ENCODE measurements at regions not wholly inside any gene's neighbourhood (a gene's known extent, or its start where the extent isn't known, plus 50 kb on each side); places are given as distances from the start of the nearest gene placed in this dataset.
A peak's percentile ranks its signal among the peaks of the same experiment; 100 is the strongest.
"Not testable (repeated sequence)": the region's sequence is repeated elsewhere in the genome, so short reads cannot be mapped to it uniquely, and the experiment has no call there.

DNA sequence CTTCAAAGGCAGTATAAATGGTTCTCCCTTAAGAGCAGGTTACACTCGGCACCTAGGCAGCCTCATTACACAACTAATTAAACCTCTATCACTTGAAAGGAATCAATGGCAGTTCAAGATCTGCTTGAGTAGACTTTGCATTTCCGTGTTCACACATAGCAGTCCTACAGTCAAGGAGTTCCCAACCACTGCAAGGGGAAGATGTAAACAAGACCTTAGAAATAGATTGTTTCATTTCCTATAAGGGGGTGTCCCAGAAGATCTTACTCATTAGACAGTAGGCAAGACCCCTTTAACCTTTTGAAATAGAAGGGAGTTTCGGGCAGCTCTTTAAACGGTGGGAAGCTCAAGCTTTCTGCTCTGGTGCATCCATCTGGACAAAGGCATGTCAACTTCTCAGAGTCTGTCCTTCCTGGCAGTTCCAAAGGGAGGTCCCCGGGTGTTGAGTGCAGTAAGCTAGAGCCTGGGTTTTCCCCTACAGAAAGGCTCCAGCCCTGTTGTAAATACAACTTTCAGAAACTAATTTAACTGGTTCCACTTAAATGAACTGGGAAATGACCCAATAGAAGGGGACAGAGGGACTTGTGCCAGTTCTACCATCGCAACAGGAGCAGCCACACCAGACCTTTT is 150.8 kb downstream of the RBMX2 start:
- DNase-seq (ENCODE audit: low read depth), result no peak

DNA sequence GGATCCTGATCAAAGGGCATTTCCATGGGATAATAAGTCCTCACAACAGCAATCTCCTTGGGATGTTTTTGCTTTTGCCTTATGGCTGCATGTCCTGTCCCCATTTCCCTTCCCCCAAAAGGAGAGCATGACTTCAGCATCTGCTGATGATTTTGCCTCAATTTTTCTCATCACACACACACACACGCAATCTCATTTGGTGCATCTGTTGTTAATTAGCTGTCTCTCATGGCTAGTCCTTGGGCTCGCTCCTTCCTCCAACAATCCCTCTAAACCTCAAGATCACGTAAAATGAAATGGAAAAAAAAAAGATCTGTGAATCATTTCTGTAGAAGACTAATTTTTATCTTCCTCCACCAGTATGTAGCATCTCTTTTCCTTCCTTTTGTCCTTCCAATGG is 153.6 kb downstream of the RBMX2 start:
- DNase-seq (ENCODE audit: low read depth), result peak; percentile 63

DNA sequence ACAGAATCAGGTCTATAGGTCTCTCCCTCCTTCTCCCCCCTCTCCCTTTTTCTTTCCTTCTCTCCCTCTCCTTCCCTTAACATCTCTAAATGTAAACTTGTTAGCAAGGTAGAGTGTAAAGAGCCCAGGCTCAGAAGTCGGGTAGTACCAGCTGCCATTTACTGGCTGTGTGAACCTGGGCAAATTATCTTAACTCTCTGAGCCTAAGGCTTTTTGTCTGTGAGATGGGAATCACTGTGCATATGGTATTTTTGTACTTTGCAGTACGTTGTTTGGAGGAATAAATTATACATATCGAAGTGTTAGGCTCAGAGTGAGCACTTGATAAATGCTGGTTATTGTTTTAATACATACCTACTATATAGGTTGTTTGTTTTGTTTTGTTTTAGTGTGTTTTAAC is 154.0 kb downstream of the RBMX2 start:
- no peak for DNase-seq (ENCODE audit: low read depth)

DNA sequence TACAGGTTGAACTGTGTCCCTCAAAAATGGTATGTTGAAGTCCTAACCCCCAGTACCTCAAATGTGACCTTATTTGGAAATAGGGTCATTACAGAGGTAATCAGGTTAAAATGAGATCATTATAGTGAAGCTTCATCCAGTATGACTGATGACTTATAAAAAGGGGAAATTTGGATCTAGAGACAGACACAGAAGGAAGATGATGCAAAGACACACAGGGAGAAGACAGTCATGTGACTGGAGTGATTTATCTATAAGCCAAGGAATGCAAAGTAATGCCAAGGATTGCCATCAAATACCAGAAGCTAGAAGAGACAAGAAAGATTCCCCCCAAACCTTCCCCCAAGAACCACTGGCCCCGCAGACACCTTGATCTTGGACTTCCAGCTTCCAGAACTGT is 155.2 kb downstream of the RBMX2 start:
- no peak for DNase-seq (ENCODE audit: low read depth)

DNA sequence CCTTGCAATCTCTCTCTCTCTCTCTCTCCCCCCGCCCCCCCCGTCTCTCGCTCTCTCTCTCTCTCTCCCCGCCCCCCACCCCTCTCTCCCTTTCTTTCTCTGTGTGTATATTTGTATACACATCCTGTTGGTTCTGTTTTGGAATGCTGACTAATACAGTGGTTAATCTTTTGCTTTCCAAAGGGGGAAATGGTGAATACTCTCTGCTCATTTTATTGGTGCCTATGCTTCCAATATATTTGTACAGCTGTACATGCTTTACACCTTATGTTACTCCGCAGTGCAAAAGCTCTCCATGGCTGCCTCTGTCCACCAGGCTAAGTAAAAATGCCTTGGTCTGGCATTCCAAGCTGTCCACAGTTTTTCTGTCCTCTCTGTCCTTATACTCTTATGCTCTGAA is 158.8 kb downstream of the RBMX2 start:
- no peak for DNase-seq (ENCODE audit: low read depth)

DNA sequence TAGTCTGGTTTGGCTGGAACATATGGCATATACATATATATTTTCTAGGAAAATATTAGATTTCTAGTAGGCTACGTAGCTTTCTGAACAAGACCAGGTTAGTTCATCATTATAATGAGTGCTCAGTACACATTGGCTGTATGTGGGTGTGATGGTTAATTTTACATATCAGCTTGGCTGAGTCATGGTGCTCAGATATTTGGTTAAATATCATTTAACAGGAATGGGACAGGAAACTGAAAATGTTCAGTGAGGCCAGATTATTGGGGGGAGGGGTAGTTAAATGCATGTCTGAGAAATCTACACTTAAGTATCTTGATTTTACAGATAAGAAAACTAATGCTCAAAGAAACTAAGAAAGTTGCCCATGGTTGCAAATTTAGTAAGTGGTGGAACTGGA is 160.1 kb downstream of the RBMX2 start:
- DNase-seq (ENCODE audit: low read depth), result no peak

DNA sequence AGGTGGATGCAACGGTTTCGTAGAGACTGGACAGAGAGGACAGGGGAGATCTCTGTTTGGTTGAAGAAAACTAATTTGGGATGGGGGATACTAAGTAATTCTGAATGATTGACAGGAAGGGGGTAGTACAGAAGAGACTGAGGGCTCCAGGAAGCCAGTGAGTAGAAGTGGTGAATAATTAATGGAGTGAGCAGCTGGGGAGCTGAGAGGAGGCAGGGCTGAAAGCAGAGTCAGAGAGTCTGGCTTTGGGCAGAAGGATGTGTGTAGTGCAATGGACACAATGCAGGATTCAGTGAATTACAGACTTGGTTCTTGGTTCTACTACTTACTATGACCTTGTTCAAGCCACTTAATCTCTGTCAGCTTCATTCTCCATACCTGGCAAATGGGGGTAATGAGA is 161.7 kb downstream of the RBMX2 start:
- no peak for DNase-seq (ENCODE audit: low read depth)

DNA sequence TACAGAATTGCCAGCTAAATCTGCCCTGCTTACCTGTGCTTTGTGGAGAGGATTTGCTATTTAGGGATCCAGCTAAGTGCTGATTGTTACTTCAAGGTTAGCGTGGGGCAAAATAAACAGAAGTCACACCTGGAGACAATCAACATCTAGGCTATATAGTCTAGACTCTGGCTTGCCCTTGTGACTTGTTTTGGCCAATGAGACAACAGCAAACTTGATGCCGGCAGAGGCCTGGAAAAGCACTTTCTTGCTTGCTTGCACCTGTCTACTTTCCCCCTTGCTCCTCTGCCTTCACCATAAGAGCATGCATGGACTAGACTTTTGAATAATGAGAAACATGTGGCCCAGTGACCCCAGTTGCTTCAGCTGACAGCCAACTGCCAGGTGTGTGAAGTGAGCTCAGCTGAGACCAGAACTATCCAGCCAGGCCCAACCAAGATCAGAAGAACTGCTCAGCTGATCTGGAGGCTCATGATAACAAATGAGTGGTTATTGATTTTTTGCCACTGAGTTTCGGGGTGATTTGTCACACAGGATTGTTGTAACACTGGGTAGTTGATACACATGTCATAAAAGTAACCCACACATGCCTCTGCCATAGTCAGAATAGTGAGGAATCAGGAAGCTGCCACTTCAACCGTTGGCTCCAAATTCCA is 164.4 kb downstream of the RBMX2 start:
- DNase-seq (ENCODE audit: low read depth), result no peak

DNA sequence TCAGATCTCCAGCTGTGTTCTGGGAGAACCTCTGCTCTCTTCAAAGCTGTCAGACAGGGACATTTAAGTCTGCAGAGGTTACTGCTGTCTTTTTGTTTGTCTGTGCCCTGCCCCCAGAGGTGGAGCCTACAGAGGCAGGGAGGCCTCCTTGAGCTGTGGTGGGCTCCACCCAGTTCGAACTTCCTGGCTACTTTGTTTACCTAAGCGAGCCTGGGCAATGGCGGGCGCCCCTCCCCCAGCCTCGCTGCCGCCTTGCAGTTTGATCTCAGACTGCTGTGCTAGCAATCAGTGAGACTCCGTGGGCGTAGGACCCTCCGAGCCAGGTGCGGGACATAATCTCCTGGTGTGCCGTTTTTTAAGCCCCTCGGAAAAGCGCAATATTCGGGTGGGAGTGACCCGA is 171.2 kb downstream of the RBMX2 start:
- DNase-seq (ENCODE audit: low read depth), result not testable (repeated sequence)
